Neural crest cell (in vitro differentiated cells): ENCODE measurements at regions not wholly inside any gene's neighbourhood (a gene's known extent, or its start where the extent isn't known, plus 50 kb on each side); places are given as distances from the start of the nearest gene placed in this dataset.

Experiments used
- DNase-seq: peaks from one replicate; pipeline ENCODE4 v3.0.0; 2021; ENCODE audit warnings: low read depth, mixed read lengths, low spot score
- H3K27ac Mint-ChIP-seq: one replicate; pipeline ENCODE4 v1.8.0; 2021; ENCODE audit warnings: mild to moderate bottlenecking, mixed read lengths; ENCODE audit not compliant: unreplicated experiment
- H3K27me3 Mint-ChIP-seq: 2 replicates; pipeline ENCODE4 v1.8.0; 2021; ENCODE audit warnings: low read depth, mild to moderate bottlenecking, mixed read lengths
- H3K36me3 Mint-ChIP-seq: 2 replicates; pipeline ENCODE4 v1.8.0; 2021; ENCODE audit warnings: low read depth, mild to moderate bottlenecking, mixed read lengths
- H3K4me1 Mint-ChIP-seq: 2 replicates; pipeline ENCODE4 v1.8.0; 2021; ENCODE audit warnings: mixed read lengths
- H3K4me3 Mint-ChIP-seq: one replicate; pipeline ENCODE4 v1.8.0; 2021; ENCODE audit warnings: mild to moderate bottlenecking, mixed read lengths
- H3K9me3 Mint-ChIP-seq: 2 replicates; pipeline ENCODE4 v1.8.0; 2021; ENCODE audit warnings: mixed read lengths
- CTCF ChIP-seq: fragments of 200-600 bp; sonication (generic); conservative IDR thresholded peaks from 2 replicates; pipeline ENCODE4 v1.5.0; 2021; ENCODE audit warnings: antibody characterized with exemption, mild to moderate bottlenecking

DNA sequence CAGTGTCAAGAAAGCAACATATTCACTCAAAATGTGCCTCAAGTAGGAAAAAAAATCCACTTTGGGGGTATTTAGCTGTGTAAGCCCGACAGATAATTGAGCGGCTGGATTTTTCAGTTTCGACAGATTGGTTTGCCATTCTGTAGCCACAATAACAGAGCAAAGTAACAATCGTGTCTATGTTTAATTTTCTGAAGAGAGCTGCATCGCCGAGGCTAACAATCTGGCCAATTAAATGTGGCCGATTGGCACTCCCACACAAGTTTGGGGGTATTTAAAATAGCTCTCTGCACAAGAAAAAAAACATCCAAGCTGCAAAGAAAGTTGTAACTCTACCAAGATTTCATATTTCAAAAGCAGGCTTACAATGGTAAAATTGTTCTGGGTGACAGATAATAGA, 99.7 kb upstream of the CDH13 start:
- no peak for TF ChIP-seq CTCF
- Mint-ChIP-seq H3K9me3 (peaks cover 3% of the 10 kb centered on the region), H3K27ac (no peak overlapping the region), H3K4me1 (peaks cover 3% of the 10 kb centered on the region), H3K36me3 (no peaks in the 10 kb centered on the region), H3K27me3 (peaks cover 35% of the 10 kb centered on the region), H3K4me3 (no peak overlapping the region)
- no peak for DNase-seq

- no peak for TF ChIP-seq CTCF
- Mint-ChIP-seq H3K36me3 (no peaks in the 10 kb centered on the region), H3K9me3 (peaks cover 4% of the 10 kb centered on the region), H3K4me3 (no peak overlapping the region), H3K27ac (no peak overlapping the region), H3K27me3 (peaks cover 31% of the 10 kb centered on the region), H3K4me1 (peaks cover 3% of the 10 kb centered on the region)
- DNase-seq: no peak
These were observed 101.8 kb upstream of the CDH13 start for GRCh38 chr16:82524976-82525375.

GRCh38 chr16:82523815-82524214, 103.0 kb upstream of the CDH13 start:
- no peak for DNase-seq
- Mint-ChIP-seq H3K9me3 (peaks cover 3% of the 10 kb centered on the region), H3K4me3 (no peak overlapping the region), H3K36me3 (no peaks in the 10 kb centered on the region), H3K4me1 (peaks cover 3% of the 10 kb centered on the region), H3K27me3 (peaks cover 38% of the 10 kb centered on the region), H3K27ac (no peak overlapping the region)
- no peak for TF ChIP-seq CTCF

GRCh38 chr16:82522026-82522425, 104.7 kb upstream of the CDH13 start:
- Mint-ChIP-seq H3K27ac (no peak overlapping the region), H3K27me3 (peaks cover 37% of the 10 kb centered on the region), H3K4me1 (peaks cover 3% of the 10 kb centered on the region), H3K36me3 (no peaks in the 10 kb centered on the region), H3K9me3 (peaks cover 3% of the 10 kb centered on the region), H3K4me3 (no peak overlapping the region)
- no peak for TF ChIP-seq CTCF
- DNase-seq: no peak

DNA sequence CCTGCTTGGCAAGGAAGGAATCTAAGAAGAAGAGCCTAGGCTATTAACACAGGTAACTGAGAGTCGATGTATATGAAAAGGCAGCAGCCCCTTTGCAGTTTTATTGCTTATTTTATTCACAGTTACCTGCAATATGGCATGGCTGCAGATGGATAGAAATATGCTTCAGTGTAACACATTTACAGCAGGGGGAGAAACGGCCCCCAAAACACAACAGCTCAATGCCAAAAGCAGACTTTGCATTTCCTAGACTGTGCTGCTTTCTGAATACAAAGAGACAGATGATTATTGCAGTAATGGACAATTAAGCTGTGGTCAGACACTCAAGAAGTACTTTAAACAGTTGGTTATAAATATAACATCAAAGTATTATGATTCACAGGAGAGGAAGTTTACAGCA, 108.0 kb upstream of the CDH13 start:
- peaks cover 34% of the 10 kb centered on the region for H3K27me3 Mint-ChIP-seq

More for the DNA sequence above, 108.0 kb upstream of the CDH13 start:
- TF ChIP-seq CTCF: no peak
- DNase-seq: no peak
- H3K36me3 Mint-ChIP-seq: no peaks in the 10 kb centered on the region
- peaks cover 3% of the 10 kb centered on the region for H3K9me3 Mint-ChIP-seq
- no peak overlapping the region for H3K27ac Mint-ChIP-seq
- peaks cover 3% of the 10 kb centered on the region for H3K4me1 Mint-ChIP-seq
- no peak overlapping the region for H3K4me3 Mint-ChIP-seq
